HG03442 (cell line): ENCODE measurements at regions not wholly inside any gene's neighbourhood (a gene's known extent, or its start where the extent isn't known, plus 50 kb on each side); places are given as distances from the start of the nearest gene placed in this dataset.
"Not testable (repeated sequence)": the region's sequence is repeated elsewhere in the genome, so short reads cannot be mapped to it uniquely, and the experiment has no call there.

Source experiments
- ATAC-seq: cut with Tn5 transposase; IDR thresholded peaks from one replicate; pipeline ENCODE4 v1.9.1; 2021; ENCODE audit warnings: mild to moderate bottlenecking, moderate library complexity; ENCODE audit not compliant: unreplicated experiment

DNA sequence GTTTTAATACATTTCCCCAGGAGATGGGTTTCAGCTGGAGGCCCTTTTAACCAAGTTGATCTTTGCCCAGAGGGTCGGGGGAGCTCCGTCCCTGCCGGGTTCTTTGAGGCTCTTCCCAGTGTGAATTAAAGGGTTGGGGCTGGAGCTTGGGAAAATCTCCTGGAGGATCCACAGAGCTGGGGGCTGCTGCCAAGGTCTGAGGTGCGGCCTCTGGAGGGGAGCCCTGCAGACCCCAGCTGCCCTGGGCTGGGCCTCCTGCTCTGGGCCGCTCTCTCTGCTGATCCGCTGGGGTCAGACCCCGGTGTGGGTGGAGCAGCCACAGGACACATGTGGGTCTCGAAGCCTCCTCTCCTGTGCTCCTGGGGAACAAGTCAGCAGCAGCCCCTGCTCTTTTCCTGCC is 51.4 kb upstream of the SFSWAP start:
- not testable (repeated sequence) for ATAC-seq

DNA sequence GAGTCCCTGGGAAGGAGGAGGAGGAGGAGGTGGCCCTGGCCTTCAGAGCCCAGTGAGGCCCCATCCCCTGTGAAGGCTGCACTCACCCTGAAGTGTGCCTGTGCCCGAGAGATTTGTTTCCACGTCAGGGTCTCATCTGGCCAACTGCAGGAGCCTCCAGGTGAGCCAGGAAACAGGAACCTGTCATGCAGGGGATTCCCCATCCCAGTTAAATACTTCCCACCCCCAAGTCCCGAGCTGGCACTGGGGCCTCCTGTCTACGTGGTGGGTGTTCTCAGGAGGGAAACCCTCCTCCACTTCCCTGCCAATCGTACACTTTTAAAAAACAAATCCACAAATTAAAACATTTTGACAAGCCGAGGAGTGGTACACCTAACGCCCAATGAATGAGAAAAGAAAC is 50.9 kb upstream of the SFSWAP start:
- not testable (repeated sequence) for ATAC-seq

DNA sequence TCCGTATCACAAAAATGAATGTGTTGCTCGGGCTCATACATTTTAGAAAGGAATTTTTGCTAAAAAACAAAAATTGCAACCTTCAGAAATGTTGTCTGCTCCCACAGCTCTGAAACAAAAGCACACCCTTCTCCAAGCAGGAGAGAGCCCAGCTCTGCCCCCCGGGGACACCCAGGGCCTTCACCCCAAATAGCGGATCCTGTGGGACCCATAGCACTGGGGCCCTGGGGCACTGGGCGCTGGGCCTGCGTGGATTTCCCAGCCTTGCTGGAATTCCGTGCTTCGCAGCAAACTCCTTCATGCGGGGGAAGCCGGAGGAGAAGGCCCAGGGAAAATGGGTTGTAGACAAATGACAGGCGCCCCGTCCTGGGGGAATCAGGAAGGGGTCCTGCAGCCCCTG is 50.5 kb upstream of the SFSWAP start:
- ATAC-seq = not testable (repeated sequence)
